Astrocyte (in vitro differentiated cells and primary cell): ENCODE measurements at regions not wholly inside any gene's neighbourhood (a gene's known extent, or its start where the extent isn't known, plus 50 kb on each side); places are given as distances from the start of the nearest gene placed in this dataset.

Experiments
- CTCF ChIP-seq: IDR thresholded peaks from 2 replicates; pipeline ENCODE4 v1.5.1; 2011; ENCODE audit warnings: low read depth, mild to moderate bottlenecking, inconsistent platforms, low read length, moderate library complexity; ENCODE audit not compliant: insufficient read depth
- EZH2 ChIP-seq: IDR thresholded peaks from 2 replicates; pipeline ENCODE4 v1.6.1; 2012; ENCODE audit warnings: mild to moderate bottlenecking, low read length, inconsistent platforms; ENCODE audit not compliant: insufficient read depth

GRCh38 chr22:48490500-48491411 is 1336.9 kb downstream of the BRD1 start:
- TF ChIP-seq CTCF (no peak), EZH2 (no peak)
